HCT116 (cell line): ENCODE measurements at regions not wholly inside any gene's neighbourhood (a gene's known extent, or its start where the extent isn't known, plus 50 kb on each side); places are given as distances from the start of the nearest gene placed in this dataset.

ENCODE experiments used
- CEBPB ChIP-seq: IDR thresholded peaks from 2 replicates; pipeline ENCODE4 v1.6.1; 2012; ENCODE audit warnings: low read depth
- EZH2 ChIP-seq: fragments of 200-600 bp; sonication (generic); IDR thresholded peaks from 2 replicates; pipeline ENCODE4 v1.6.1; 2017; ENCODE audit warnings: antibody characterized with exemption, mixed run types
- EZH2phosphoT487 ChIP-seq: fragments of 200-600 bp; IDR thresholded peaks from 2 replicates; pipeline ENCODE4 v1.6.1; 2018; ENCODE audit warnings: antibody characterized with exemption, borderline replicate concordance
- POLR2A ChIP-seq: IDR thresholded peaks from 2 replicates; pipeline ENCODE4 v1.7.0; 2011; ENCODE audit warnings: borderline replicate concordance; ENCODE audit not compliant: insufficient read depth, insufficient read length; ENCODE audit errors: extremely low read depth
- RAD21 ChIP-seq: IDR thresholded peaks from 2 replicates; pipeline ENCODE4 v1.6.1; 2012; ENCODE audit warnings: low read depth, mild to moderate bottlenecking
- SIN3A ChIP-seq: IDR thresholded peaks from 2 replicates; pipeline ENCODE4 v1.6.1; 2012; ENCODE audit warnings: low read depth
- SRF ChIP-seq: IDR thresholded peaks from 2 replicates; pipeline ENCODE4 v1.6.1; 2012; ENCODE audit warnings: low read depth
- TCF7L2 ChIP-seq: IDR thresholded peaks from 2 replicates; pipeline ENCODE4 v1.7.0; 2011; ENCODE audit warnings: borderline replicate concordance, inconsistent platforms; ENCODE audit not compliant: insufficient read depth, insufficient read length; ENCODE audit errors: extremely low read depth
- YY1 ChIP-seq: IDR thresholded peaks from 2 replicates; pipeline ENCODE4 v1.6.1; 2011; ENCODE audit warnings: low read length, low read depth, moderate library complexity, mild to moderate bottlenecking; ENCODE audit not compliant: insufficient replicate concordance; ENCODE audit errors: extremely low read depth
- ZNF274 ChIP-seq: fragments of 200-500 bp; sonication (Bioruptor generic); IDR thresholded peaks from 2 replicates; pipeline ENCODE4 v1.6.1; 2014; ENCODE audit warnings: mild to moderate bottlenecking, low read depth, low read length, inconsistent platforms
- TF ChIP-seq, protein P1 (sequence below), 3 experiments: fragments of 200-600 bp in 1 of 3; sonication (generic) in 1 of 3; IDR thresholded peaks in 2 of 3; conservative IDR thresholded peaks in 1 of 3; 2 replicates each; pipeline ENCODE4 v1.5.1; 2012 to 2017; ENCODE audit warnings: low read depth in 2 of 3, low read length in 2 of 3, antibody characterized with exemption in 1 of 3, borderline replicate concordance in 1 of 3, control low read depth in 1 of 3, mild to moderate bottlenecking in 1 of 3, mixed read lengths in 1 of 3, mixed run types in 1 of 3, moderate library complexity in 1 of 3; ENCODE audit not compliant: insufficient read depth in 1 of 3
- TF ChIP-seq, protein P2 (sequence below): IDR thresholded peaks from 2 replicates; pipeline ENCODE4 v1.6.1; 2012; ENCODE audit warnings: low read depth

DNA sequence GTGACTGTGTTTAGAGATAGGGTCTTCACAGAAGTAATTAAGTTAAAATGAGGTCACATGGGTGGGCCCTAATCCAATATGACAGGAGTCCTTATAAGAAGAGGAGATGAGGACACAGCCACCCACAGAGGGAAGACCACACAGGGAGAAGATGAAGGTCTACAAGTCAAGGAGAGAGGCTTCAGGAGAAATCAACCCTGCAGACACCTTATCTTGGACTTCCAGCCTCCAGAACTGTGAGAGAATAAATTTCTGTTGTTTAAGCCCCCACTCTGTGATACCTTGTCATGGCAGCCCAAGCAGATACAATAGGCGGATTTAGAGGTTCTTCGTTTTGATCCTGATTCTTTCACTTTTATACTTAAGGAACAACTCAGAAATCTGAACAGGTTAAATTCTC lies 63.5 kb upstream of the NEDD9 start:
- TF ChIP-seq SRF (no peak), POLR2A (no peak), YY1 (no peak), ZNF274 (no peak), SIN3A (no peak), TCF7L2 (no peak), RAD21 (no peak), EZH2 (no peak), EZH2phosphoT487 (no peak), CEBPB (no peak)
- TF ChIP-seq, protein P1, sequence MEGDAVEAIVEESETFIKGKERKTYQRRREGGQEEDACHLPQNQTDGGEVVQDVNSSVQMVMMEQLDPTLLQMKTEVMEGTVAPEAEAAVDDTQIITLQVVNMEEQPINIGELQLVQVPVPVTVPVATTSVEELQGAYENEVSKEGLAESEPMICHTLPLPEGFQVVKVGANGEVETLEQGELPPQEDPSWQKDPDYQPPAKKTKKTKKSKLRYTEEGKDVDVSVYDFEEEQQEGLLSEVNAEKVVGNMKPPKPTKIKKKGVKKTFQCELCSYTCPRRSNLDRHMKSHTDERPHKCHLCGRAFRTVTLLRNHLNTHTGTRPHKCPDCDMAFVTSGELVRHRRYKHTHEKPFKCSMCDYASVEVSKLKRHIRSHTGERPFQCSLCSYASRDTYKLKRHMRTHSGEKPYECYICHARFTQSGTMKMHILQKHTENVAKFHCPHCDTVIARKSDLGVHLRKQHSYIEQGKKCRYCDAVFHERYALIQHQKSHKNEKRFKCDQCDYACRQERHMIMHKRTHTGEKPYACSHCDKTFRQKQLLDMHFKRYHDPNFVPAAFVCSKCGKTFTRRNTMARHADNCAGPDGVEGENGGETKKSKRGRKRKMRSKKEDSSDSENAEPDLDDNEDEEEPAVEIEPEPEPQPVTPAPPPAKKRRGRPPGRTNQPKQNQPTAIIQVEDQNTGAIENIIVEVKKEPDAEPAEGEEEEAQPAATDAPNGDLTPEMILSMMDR (IDR thresholded peaks at IDR 0.05 in 2 of 3, conservative IDR thresholded peaks at IDR 0.05 in 1 of 3; ENCODE audit: borderline replicate concordance in 1 of 3, insufficient read depth in 1 of 3, low read depth in 2 of 3, low read length in 2 of 3): no peak
- TF ChIP-seq, protein P2, sequence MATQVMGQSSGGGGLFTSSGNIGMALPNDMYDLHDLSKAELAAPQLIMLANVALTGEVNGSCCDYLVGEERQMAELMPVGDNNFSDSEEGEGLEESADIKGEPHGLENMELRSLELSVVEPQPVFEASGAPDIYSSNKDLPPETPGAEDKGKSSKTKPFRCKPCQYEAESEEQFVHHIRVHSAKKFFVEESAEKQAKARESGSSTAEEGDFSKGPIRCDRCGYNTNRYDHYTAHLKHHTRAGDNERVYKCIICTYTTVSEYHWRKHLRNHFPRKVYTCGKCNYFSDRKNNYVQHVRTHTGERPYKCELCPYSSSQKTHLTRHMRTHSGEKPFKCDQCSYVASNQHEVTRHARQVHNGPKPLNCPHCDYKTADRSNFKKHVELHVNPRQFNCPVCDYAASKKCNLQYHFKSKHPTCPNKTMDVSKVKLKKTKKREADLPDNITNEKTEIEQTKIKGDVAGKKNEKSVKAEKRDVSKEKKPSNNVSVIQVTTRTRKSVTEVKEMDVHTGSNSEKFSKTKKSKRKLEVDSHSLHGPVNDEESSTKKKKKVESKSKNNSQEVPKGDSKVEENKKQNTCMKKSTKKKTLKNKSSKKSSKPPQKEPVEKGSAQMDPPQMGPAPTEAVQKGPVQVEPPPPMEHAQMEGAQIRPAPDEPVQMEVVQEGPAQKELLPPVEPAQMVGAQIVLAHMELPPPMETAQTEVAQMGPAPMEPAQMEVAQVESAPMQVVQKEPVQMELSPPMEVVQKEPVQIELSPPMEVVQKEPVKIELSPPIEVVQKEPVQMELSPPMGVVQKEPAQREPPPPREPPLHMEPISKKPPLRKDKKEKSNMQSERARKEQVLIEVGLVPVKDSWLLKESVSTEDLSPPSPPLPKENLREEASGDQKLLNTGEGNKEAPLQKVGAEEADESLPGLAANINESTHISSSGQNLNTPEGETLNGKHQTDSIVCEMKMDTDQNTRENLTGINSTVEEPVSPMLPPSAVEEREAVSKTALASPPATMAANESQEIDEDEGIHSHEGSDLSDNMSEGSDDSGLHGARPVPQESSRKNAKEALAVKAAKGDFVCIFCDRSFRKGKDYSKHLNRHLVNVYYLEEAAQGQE: no peak
